CD4-positive, alpha-beta T cell treated with Interleukin-17A for 4 hours (primary cell): ENCODE measurements at regions not wholly inside any gene's neighbourhood (a gene's known extent, or its start where the extent isn't known, plus 50 kb on each side); places are given as distances from the start of the nearest gene placed in this dataset.

Experiments
- DNase-seq: peaks from one replicate; pipeline ENCODE4 v3.0.0-alpha.2; 2020; ENCODE audit warnings: mixed read lengths

DNA sequence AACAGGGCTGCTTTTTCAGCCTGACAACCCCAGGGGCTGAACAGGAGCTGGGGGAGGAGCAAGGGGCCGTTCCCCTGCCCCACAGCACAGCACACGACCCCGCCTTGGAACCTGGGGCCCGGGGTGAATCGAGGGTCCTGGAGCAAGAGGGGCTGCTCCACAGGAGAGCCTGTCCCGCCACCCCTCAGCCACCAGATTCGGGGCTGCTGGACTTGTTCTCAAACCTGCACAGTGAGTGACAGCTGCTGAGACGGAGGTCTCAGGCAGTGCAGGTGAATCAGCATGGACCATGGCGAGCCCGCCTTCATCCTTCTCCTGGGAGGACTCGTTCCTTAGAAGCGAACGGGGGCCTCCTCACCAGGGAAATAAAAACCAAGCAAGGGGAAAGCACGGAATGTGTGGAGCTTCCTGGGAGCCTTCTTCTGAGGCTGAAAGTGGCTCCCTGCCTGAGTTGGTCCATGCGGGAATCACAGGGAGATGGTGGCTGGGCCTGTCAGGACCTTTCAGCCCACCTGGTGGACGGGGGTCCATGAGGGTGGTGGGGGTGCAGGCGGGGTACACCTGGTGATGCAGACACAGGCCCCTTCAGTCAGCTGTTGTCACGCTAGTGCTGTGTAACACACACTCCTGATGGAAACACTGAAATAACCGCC, 125.4 kb downstream of the SIK1 start:
- no peak for DNase-seq

- DNase-seq = no peak
Measured at GRCh38 chr21:43300496-43301408, 126.2 kb downstream of the SIK1 start.

- no peak for DNase-seq
Measured at GRCh38 chr21:43299441-43300277, 127.3 kb downstream of the SIK1 start.

GRCh38 chr21:43298546-43299440, 128.1 kb downstream of the SIK1 start:
- no peak for DNase-seq

GRCh38 chr21:43297989-43298388, 128.9 kb downstream of the SIK1 start:
- no peak for DNase-seq

DNA sequence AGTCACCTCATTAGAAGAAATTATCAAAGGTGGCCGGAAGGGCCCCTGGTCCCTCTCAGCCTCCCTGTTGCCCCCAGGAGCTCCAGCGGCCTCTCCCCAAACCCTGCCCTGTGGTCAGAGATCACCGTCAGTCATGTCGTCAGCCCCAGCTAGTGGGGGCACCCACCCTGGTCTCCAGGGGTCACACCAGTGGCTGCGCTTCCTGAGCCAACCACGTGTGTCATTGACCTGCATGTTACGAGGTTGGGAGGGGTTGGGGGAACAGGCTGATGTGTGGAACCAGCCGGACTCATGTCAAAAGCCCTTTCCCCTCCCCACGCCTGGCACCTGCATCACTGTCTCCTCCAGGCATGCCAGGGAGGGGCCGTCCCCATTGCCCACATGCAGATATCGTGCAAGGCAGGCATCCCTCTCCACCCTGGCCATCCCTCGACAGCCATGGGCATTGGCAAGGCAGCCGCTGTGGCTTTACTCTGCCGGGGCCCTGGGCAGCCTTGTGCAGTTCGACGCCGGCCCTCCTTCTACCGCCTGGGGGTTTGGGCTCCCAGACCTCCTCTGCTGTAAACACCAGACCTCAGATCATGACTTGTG, 128.7 kb downstream of the CRYAA start:
- DNase-seq = no peak

DNA sequence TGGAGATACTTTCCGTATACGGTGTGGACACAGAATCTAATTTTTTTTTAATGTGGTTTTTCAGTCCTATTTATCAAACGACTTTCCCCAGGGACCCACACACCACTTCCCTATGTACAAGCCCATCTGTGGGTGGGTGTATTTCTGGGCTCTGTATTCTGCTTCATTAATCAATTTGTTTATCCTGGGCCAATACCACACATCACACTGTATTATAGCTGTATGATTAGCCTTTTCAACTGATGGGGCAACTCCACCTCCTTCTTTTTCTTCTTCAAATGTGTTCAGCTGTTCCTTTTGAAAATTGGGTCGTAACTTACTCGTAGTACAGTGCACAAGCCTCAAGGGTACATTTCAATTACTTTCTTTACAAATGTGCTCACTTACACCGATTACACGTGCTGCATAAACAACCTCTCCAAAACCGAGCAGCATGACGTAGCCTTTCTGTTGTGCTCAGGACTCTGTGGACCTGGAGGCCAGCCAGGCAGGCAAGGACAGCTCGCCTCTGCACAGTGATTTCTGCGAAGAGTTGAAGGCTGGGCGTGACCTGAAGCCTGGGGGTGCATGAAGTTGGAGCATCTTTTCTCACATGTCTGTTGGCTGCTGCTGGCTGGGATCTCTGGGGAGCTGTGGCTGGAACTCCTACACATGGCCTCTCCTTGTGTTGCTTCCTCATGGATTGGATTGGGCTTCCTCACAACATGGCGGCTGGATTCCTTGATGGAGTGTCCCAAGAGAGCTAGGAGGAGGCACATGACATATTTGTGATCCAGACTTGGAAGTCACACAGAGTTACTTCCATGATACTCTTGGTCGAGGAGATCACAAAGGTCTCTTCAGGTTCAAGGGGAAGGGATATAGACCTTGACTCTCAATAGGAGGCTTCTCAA, 126.5 kb downstream of the CRYAA start:
- DNase-seq = no peak

GRCh38 chr21:43294194-43294902, 125.5 kb downstream of the CRYAA start:
- DNase-seq = no peak

DNA sequence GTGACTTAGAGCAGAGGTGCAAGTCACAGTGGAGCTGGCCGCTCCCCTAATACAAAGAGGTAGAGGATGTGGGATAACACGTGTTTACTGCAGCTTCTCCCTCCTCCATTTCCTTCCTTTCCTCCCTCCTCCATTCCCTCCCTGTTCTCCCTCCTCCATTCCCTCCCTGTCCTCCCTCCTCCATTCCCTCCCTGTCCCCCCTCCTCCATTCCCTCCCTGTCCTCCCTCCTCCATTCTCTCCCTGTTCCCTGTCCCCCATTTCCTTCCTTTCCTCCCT, 124.0 kb downstream of the CRYAA start:
- DNase-seq = no peak

DNA sequence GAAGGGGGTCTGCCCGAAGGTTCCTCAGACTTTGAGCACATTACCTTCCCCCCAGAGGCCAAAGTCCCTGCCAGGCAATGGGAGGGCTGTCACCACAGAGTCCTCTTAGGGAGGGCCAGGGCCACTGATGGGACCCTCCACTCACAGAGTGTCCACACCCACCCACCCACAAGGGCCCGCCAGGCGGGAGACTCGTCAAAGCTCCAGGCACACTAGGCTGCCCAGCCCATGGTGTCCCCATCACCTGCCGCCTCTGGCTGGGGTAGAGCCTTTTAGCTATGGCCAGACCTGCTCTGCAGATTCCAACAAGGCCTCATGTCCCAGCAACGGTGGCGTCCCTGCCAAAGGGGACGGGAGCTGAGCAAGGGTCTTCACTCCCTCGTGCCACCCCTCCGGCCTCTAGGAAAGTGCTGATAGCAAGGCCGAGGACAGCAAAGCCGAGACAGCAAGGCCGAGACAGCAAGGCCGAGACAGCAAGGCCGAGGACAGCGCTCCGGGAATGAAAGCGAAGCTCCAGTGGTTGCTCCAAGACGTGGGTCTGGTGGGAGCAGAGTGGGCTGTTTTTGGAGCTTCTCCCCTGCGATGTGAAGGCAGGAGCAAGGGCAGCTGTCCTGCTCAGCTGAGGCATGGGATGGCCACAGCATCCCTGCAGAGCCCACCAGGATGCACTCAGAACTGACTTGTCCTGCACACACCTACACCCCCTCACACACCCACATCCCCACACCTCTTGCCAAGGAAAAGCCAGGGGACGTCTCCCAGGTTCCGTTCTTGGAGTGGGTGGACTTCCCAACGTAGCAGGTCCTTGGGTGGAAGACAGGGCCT, 123.4 kb downstream of the CRYAA start:
- no peak for DNase-seq

GRCh38 chr21:43291347-43291950, 122.6 kb downstream of the CRYAA start:
- DNase-seq = no peak

GRCh38 chr21:43290421-43291346, 121.9 kb downstream of the CRYAA start:
- no peak for DNase-seq

DNA sequence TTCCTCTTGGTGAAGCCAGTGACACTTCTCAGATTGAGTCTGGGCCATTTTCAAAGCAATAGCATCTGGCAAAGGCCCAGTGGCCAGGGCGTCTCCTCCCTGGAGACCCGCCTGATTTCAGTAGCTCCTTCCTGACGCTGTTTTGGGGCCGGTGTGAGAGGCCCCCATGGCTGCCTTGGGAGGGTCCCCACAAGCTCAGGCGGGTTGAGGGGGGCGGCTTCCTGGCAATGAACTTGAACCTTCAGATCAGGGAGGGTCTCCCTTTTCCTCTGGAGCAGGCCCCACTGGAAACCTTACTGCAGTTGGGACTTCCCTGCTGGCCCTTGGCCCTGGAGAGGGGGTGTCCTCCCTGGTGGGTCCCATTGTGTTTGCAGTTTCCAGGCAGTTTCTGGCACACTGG, 121.2 kb downstream of the CRYAA start:
- no peak for DNase-seq

DNA sequence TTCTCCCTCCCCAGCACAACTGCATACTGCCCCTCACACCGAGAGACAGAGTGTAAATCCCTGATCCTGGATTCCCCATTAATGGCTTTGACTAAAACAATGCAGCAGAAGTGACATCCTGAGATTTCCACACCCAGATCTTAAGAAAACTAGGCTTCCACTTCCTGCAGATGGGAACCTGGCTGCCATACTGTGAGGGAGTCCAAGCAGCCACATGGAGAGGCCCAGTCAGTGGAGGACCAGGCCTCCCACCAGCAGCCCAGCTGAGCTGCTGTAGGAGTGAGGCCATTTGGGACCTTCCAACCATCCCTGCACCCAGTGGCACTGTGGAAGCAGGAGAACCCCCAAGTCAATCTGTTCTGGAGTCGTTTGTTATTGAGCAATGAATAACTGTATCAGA, 120.6 kb downstream of the CRYAA start:
- no peak for DNase-seq

GRCh38 chr21:43287795-43288755, 119.3 kb downstream of the CRYAA start:
- no peak for DNase-seq

DNA sequence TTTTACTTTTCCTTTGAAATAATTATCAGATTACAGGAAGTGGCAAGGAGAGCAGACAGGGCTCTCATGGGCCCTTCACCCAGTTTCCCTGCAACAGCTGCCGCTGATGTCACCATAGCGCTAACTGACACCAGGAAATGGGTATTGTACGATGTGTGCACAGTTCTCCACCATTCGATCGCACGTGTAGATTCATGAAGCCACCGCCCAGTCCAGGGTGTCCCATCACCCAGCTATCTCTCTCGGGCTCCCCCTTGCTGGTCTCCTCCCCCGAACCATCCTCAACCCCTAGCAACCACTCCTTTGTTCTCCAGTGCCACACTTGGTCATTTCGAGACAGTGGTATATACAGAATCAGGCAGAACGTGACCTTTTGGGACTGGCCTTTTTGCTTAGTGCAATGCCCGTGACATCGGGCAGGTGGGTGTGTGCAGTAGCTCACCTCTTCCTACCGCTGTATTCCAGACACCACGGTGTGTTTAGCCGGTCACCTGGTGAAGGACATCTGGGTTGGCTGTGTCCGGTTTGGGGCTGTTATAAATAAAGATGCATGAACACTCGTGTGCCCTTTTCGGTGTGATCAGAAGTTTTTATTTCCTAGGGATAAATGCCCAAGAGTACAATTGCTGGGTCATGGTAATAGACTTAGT, 118.4 kb downstream of the CRYAA start:
- no peak for DNase-seq
